ENCODE measurements at regions not wholly inside any gene's neighbourhood (a gene's known extent, or its start where the extent isn't known, plus 50 kb on each side); places are given as distances from the start of the nearest gene placed in this dataset.

- no TSS peak for BruUV-seq (replicated peaks)
- H3K9me3 Mint-ChIP-seq (ENCODE audit: unreplicated experiment), result no peaks in the 10 kb centered on the region
- ChIA-PET POLR2A (interaction anchor here (1.0 kb wide), 1 partner anchor 25 kb away, joined by 4 read pairs; no protein-coding TSS in a partner anchor), CTCF (interaction anchor here (0.7 to 1.0 kb wide), 2 partner anchors 8 to 64 kb away, joined by 3 read pairs; no protein-coding TSS in a partner anchor)
- H3K27ac Mint-ChIP-seq (ENCODE audit: low read depth, unreplicated experiment), result no peak overlapping the region
- DNase-seq (ENCODE audit: unreplicated experiment), result no peak
- H3K4me1 Mint-ChIP-seq (ENCODE audit: insufficient read depth, unreplicated experiment), result peaks cover 5% of the 10 kb centered on the region
- no peaks in the 10 kb centered on the region for H3K27me3 Mint-ChIP-seq (ENCODE audit: insufficient read depth, unreplicated experiment)
- no peak for TF ChIP-seq CTCF (IDR thresholded peaks at IDR 0.05; ENCODE audit: unreplicated experiment)
- no peak overlapping the region for H3K4me3 Mint-ChIP-seq (ENCODE audit: unreplicated experiment)
- intact Hi-C loops (cut with micrococcal nuclease), result no loop called here
- H3K36me3 Mint-ChIP-seq (ENCODE audit: insufficient read depth, unreplicated experiment), result no peaks in the 10 kb centered on the region
Measured at GRCh38 chr2:124975648-124976047, 950.6 kb downstream of the CNTNAP5 start.

GRCh38 chr2:124978597-124978996 is 953.5 kb downstream of the CNTNAP5 start:
- no peak for DNase-seq (ENCODE audit: unreplicated experiment)
- Mint-ChIP-seq H3K4me1 (ENCODE audit: insufficient read depth, unreplicated experiment) (peaks cover 7% of the 10 kb centered on the region), H3K27ac (ENCODE audit: low read depth, unreplicated experiment) (no peak overlapping the region), H3K36me3 (ENCODE audit: insufficient read depth, unreplicated experiment) (no peaks in the 10 kb centered on the region), H3K27me3 (ENCODE audit: insufficient read depth, unreplicated experiment) (no peaks in the 10 kb centered on the region), H3K4me3 (ENCODE audit: unreplicated experiment) (no peak overlapping the region), H3K9me3 (ENCODE audit: unreplicated experiment) (no peaks in the 10 kb centered on the region)
- ChIA-PET POLR2A (interaction anchor here (2.6 kb wide), 1 partner anchor 10 kb away, joined by 10 read pairs; no protein-coding TSS in a partner anchor), CTCF (no interaction called here)
- no TSS peak for BruUV-seq (replicated peaks)
- intact Hi-C loops (cut with micrococcal nuclease), result no loop called here
- TF ChIP-seq CTCF (IDR thresholded peaks at IDR 0.05; ENCODE audit: unreplicated experiment), result no peak

- DNase-seq (ENCODE audit: unreplicated experiment), result peak; percentile 84
- no peak for TF ChIP-seq CTCF (IDR thresholded peaks at IDR 0.05; ENCODE audit: unreplicated experiment)
- POLR2A ChIA-PET, result interaction anchor here (0.7 to 0.9 kb wide), 2 partner anchors 14 to 338 kb away, joined by 4 to 5 read pairs; no protein-coding TSS in a partner anchor
- H3K4me3 Mint-ChIP-seq (ENCODE audit: unreplicated experiment), result no peak overlapping the region
- intact Hi-C loops (cut with micrococcal nuclease), result no loop called here
- H3K9me3 Mint-ChIP-seq (ENCODE audit: unreplicated experiment), result no peaks in the 10 kb centered on the region
- BruUV-seq (replicated peaks), result no TSS peak
- H3K27ac Mint-ChIP-seq (ENCODE audit: low read depth, unreplicated experiment), result no peak overlapping the region
- H3K27me3 Mint-ChIP-seq (ENCODE audit: insufficient read depth, unreplicated experiment), result no peaks in the 10 kb centered on the region
- CTCF ChIA-PET, result interaction anchor here (0.6 to 1.1 kb wide), 4 partner anchors 8 to 14 kb away, joined by 3 read pairs; no protein-coding TSS in a partner anchor
- no peaks in the 10 kb centered on the region for H3K36me3 Mint-ChIP-seq (ENCODE audit: insufficient read depth, unreplicated experiment)
- peaks cover 11% of the 10 kb centered on the region for H3K4me1 Mint-ChIP-seq (ENCODE audit: insufficient read depth, unreplicated experiment)
Measured at GRCh38 chr2:124983595-124983994, 958.5 kb downstream of the CNTNAP5 start.

- POLR2A ChIA-PET, result no interaction called here
- H3K27ac Mint-ChIP-seq (ENCODE audit: low read depth, unreplicated experiment), result no peak overlapping the region
- no peak for TF ChIP-seq CTCF (IDR thresholded peaks at IDR 0.05; ENCODE audit: unreplicated experiment)
- peaks cover 11% of the 10 kb centered on the region for H3K4me1 Mint-ChIP-seq (ENCODE audit: insufficient read depth, unreplicated experiment)
- CTCF ChIA-PET, result no interaction called here
- no peaks in the 10 kb centered on the region for H3K27me3 Mint-ChIP-seq (ENCODE audit: insufficient read depth, unreplicated experiment)
- DNase-seq (ENCODE audit: unreplicated experiment), result no peak
- intact Hi-C loops (cut with micrococcal nuclease), result no loop called here
- BruUV-seq (replicated peaks), result no TSS peak
- H3K9me3 Mint-ChIP-seq (ENCODE audit: unreplicated experiment), result no peaks in the 10 kb centered on the region
- no peaks in the 10 kb centered on the region for H3K36me3 Mint-ChIP-seq (ENCODE audit: insufficient read depth, unreplicated experiment)
- no peak overlapping the region for H3K4me3 Mint-ChIP-seq (ENCODE audit: unreplicated experiment)
Measured at GRCh38 chr2:124985270-124985669, 960.2 kb downstream of the CNTNAP5 start.

Data from MCF 10A (cell line).